HG03558 (cell line): ENCODE measurements at regions not wholly inside any gene's neighbourhood (a gene's known extent, or its start where the extent isn't known, plus 50 kb on each side); places are given as distances from the start of the nearest gene placed in this dataset.

Experiments
- ATAC-seq: cut with Tn5 transposase; IDR thresholded peaks from one replicate; pipeline ENCODE4 v1.9.1; 2021; ENCODE audit warnings: moderate number of reproducible peaks; ENCODE audit not compliant: unreplicated experiment; ENCODE audit errors: extremely low read depth

DNA sequence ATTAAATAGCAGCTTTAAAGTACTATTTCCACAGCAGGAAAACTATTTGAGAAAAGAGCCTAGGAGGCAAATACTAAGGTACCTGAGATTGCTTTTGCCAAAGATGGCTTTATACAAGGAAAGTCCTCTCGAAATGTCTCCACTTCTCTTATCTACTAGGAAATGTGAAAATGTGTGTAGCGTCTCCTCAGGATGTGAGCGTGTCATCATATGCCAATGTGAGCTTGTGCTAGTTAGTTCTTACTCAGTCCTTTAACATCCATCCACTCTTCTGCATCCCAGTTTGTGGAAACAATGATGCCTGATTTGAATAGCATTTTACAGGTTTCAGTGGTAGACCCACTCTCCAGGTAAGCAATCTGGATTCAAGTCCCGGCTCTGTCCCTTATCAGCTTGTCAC, 421.0 kb downstream of the DYNC2H1 start:
- ATAC-seq, result no peak

DNA sequence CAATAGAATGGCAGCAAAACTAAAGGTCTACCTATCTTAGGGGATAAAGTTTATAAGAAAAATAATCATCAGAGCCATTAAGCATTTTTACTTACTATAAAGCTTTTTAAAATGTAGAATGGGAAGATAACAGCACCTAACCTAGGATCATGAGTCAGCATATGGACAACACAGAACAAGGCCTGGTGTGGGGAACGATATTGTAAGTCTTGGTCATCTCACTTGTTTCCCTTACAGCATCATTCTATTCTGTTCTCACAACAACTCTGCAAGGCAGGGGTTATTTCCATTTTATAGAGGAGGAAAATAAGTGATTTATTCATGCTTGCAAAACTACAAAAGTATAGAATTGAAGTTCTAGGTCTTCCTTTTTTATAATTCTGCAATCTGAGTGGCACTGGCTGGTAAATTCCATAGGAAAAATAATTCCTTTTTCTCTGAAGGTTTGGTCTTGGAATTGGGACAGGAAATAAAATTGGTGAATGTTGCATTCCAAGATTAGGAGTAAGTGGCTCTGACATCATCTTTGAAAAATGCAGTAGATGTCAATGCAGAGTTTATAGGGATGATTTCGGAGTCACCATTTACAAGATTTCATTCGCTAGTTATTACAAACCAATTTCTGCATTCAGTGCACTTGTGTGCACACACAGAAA, 423.0 kb downstream of the DYNC2H1 start:
- no peak for ATAC-seq

DNA sequence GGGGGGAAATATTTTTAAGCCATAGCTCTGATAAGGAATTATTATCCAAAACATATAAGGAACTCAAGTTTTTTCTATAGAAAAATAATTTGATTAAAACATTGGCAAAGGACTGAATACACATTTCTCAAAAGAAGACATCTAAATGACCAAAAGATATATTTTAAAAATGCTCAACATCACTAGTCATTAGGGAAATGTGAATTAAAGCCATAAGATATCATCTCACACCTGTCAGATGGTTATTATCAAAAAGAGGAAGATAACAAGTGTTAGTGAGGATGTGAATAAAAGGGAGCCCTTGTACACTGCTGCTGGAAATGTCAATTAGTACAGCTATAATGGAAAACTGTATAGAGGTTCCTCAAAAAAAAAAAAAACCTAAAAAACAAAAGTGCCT, 425.0 kb downstream of the DYNC2H1 start:
- ATAC-seq, result no peak

DNA sequence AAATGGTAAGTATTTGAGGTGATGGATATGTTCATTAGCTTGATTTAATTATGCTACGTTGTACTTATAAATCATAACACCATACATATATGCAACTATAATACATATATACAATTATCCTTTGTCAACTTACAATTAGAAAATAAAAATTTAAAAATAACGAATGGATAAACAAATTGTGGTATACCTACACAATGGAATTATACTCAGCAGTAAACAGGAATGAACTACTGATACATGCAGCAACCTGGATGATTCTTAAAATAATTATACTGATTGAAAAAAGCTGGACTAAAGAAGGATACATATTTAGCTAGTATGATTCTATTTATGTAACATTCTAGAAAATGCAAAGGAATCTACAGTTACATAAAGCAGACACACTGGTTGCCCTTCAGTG, 425.7 kb downstream of the DYNC2H1 start:
- ATAC-seq, result no peak

DNA sequence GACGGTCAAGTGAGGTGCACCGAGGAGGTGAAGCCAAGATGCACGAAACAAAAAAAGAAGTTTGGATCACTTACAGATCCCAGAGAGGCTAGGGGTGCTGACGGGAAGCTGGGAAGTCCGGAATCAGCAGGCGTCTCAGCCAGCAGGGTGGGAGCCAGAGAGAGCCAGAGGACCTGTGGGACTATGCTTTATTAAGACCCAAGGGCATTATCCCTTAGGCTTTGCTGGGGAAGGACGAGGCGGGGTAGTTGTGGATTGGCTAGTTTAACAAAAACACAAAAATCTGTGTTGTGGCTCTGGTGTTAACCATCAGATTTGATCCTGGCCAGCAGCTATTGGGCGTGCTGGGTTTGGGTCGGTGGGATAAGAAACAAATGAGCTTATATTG, 427.1 kb downstream of the DYNC2H1 start:
- no peak for ATAC-seq

DNA sequence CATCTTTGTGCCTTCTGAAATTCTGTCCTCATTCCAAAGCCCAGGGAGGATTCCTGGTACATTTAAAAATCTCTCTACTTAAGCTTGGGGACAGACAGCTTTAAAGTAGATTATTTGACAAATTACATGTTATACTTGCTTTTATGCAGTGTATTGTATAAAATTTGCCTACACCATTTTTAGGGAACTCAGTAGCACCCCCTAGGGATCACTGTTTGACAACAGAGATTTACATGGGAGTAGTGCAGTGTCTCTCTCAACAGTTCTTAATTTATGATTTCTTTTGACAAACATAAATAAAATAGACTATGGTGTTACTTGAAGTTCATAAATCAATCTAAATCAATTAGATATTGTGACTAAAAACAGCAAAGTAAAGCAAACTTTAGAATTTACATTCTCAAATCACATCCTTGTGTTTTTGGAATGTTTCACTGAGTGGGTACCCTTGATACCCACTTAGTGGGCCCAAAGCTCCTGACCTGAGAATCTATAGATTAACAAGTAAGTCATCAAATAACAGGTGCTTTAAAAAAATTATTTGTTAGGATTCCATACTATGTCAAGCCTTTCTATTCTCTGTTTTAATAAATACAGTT, 428.8 kb downstream of the DYNC2H1 start:
- no peak for ATAC-seq

DNA sequence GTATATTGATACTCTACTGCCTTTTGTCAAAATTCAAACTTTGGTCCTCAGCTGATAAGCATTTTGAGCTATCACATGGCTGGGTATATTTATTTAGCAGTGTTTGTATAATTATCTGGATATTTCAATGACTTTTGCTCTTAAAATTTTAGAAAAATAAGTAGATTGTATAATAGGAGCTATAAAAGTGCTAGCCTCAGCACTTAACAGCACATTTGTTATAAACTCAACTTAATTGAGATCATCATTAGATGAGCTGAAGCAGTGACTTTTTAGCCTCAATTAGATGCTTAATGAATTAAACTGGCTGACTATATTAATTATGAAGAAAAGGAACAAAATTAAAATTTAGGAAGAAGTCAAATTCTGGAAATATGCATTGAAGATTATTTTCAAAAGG, 429.9 kb downstream of the DYNC2H1 start:
- ATAC-seq, result no peak

DNA sequence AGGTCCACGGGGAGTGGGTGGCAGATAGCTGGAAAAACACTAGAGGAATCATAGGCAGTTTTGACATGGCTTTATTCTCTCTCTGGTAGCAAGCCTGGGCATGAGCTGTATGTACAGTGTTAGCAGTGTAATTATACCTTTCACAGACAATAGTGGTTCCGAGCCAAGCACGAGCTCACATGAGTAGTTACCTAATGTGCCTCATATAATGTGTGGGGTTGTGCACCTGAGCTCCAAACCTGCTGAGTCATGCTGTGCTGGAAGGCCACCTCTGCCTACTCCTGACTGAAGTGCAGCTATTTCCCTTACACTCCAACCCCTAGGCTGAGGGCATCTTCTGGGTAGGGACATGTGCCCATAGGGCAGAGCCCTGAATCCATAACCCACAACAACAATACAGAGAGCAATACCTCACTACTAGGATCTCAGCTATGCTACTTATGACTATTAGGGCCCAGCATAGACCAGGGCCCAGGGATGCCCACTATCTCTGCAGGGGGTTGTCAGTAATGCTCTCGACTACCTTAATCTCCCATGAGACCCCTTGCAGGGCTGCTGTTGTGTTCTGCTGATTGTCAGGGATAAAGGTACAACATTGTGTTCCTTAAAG, 432.1 kb downstream of the DYNC2H1 start:
- ATAC-seq, result no peak

DNA sequence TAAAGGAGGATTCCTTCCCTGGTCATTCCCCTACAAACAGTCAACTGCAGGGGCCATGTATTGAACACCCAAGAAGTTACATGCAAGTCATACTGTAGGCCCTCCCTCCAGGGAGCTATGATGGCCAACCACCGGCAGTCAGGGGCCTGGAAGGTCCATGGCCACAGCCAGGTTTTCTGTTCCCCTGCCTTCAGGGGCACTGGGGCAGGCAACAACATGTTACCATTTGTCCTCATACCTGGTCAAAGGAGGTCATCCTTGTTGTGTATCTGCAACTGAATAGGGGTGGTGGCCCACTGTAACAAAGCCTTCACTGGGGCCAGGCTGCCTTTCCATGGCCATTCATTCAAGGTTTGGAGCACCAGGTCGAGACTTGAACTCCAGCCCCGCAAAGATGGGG, 433.6 kb downstream of the DYNC2H1 start:
- no peak for ATAC-seq

DNA sequence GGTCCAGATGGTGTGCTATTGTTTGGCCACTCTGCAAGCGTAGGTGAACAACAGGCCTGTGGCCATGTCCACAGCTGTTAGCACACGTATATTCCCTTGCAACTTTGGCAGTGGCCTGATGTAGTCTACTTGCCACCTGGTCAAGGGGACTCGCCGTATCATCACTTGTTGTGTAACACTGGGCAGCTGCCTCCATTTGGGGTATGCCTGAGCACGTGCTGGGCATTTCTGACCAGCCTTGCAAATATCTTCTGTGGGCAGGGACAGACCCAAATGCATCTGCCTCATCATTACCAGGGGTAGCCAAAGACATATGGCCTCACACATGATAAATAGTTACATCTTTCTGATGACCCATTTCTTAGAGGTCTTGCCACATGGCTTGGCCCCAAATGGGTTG, 434.2 kb downstream of the DYNC2H1 start:
- no peak for ATAC-seq

DNA sequence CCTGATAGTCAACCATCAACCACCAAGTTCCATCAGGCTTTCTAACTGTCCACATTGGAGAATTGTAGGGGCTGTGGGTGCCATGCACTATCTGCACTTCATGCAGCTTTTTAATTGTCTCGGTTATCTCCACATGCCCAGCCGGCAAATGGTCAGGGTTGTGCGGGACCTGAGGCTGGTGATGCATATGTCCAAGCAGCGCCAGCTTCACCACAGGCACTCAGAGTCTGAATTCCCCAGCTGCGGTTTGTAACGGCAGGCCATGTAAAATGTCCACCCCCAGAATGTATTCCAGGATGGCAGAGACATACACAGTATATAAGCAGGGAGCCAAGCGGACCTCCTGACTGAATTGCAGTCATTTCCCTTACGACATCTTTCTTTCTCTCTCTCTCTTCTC, 435.6 kb downstream of the DYNC2H1 start:
- no peak for ATAC-seq

DNA sequence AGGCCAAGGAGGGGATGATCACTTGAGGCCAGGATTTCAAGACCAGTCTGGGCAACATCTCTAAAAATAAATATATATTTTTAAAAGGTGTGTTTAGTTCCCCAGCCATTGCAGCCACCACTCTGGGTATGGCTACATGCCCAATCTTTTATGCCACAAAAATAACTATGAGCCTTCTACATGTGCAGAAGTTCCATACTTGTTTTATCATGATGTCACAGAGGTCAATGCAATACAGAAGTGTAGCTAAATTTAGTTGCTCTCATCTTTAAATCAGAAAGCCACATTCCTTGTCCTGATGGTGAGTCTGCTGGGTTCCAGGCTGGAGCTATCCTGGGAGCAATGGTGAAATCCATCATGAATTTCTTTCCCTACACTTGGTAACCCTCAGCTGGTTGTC, 436.3 kb downstream of the DYNC2H1 start:
- no peak for ATAC-seq

DNA sequence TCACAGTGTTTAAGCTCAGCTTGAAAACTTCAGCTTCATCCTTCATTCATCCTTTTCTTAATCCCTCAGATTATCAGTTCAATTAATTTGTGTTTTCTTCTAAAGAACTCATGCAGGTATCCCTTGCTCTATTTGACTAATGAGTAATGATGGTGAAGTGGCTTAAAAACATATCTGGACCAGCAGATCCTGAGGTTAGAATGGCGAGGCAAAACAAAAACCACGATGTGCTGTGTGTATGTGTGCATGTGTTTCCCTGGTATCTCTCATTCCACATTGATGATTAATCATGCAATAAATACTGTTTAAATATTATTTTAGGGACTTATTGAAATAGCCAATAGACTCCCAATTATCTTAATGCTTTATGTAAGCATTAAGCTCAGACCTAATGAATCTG, 437.0 kb downstream of the DYNC2H1 start:
- ATAC-seq, result no peak

DNA sequence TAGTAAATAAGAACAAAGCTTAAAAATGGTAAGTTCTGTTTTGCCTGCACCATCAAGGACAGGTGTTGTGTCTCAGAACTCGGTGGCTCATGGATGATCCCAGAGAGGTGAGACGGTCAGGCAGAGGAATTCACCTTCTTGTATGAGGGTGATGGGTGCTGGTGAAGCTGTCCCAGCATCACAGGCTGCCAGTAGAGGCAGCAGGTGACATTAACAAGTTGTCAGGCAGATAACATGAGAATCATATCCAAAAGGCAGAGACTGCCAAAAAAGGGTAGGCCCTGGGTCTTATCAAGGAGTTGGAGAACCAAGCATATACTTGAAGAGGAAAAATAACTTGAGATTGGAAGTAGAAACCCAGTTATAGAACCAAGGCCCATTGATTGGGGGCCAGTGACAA, 437.8 kb downstream of the DYNC2H1 start:
- no peak for ATAC-seq

DNA sequence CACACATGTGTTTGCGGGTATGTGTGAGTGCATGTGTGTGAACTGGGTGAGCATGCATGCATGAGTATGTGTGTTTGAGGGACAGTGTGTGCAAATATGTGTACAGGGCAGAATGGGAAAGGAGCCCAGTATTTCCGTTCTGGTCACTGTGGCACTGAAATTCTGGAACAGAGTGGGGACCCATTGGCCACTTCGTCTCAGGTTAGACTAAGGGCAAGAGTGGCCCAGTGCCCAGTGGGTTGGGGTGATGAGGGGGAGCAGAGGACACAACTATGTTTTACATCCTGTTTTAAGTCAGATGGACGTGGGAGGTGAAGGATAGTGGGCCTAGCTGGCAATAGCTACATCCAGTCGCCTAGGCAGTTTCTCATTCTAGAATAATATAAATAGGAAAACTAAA, 438.5 kb downstream of the DYNC2H1 start:
- no peak for ATAC-seq

DNA sequence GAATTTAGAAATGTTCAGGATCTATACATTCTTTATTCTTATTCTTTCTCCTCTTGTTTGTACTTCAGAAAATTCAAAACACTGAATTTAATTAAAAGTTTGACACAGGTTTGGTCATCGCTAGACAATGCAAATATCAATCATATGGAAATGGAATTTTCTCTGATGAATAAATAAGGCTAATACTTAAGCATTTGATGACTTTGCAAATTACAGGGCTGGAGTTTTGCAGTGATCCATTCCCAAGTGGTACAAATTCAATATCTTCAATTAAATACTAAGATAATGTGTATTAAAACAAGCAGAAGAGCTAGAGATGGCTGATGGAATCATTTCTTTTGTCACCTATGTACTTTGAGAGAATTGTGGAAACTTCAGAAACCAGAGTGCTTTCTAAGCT, 439.6 kb downstream of the DYNC2H1 start:
- no peak for ATAC-seq

DNA sequence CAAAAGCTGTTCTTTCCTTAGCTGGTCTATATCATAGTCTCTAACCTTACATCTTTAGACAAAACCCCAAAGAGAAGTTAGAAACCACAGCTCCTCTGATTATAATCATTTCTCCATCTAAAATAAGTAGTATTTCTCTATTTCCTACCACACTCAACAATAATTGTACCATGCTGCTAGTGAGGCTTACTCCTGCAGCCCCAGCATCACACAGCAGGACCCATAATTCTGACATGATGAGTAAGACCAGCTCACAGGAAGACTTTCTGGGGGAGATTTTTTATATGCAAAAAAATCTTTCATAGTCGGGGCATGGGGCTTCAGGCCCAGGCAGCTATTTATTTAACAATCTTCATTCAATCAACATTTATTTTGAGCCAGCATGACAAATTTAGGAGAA, 441.6 kb downstream of the DYNC2H1 start:
- ATAC-seq, result no peak

DNA sequence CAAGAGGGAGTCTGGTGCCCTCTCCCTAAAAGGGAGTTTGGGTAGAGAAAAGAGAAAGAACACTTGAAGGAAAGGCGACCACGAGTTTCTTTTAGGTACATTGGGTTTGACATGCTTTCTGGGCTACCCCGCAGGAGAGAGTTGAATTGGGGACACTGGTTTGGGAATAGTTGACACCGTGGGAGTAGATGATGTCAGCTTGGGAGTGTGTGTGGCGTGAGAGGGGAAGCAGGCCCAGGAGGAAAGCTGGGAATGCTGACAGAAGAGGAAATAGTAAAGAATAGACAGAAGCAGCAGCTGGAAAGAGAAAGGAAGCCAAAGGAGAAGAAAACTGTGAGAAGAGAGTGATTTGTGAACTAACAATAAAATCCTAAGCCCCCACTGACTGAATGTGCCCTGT, 442.9 kb downstream of the DYNC2H1 start:
- no peak for ATAC-seq

DNA sequence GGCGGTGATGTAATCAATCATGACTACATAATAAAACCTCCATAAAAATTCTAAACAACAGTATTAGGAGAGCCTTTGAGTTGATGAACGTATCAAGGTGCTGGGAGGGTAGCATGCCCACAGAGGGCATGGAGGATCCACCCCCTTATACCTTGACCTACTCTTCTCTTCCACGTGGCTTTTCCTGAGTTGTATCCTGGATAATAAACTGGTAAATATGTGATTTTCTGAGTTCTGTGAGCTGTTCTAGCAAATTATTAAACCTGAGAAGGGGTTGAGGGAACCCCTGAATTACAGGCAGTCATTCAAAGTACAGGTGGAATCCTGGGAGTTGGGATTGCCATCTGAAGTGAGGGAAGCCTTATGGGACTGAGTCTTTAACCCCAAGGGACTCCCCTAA, 446.9 kb downstream of the DYNC2H1 start:
- ATAC-seq, result no peak

DNA sequence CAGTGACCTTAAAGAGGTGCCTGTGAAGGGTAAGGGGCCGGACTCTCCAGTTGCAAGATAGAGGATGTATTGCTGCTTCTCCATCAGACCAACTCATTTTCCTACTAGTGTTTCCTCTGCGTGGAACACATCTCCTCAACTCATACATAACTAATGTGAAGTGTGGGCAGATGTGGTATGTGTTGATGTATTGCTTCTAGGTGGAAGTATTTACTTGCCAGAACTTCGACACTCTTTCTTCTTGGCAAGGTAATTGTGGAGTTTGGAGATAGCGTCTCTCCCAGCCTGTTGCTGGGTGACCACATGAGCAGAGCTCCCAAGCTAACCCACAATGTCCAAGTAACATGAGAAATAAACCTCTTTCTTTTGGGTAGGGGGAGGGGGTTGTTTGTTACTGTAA, 456.9 kb downstream of the DYNC2H1 start:
- no peak for ATAC-seq

DNA sequence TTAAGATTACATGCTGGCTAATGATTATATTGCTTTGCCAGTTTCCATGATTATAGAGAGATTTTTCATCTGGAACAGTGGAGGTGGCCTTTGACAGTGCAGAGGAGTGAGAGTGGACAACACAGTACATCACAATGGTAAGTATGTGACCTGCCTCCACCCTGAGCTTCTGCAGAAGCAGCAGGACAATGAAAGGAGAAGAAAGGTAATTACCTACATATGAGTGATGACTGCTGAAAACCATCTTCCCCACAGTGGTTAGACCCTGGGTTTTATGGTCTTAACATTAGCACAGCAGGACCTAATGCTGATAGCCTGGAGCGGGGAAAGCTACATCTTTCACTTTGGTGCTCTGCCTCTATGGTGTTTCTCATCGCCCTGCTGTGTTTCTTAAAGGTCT, 454.7 kb upstream of the DDI1 start:
- no peak for ATAC-seq

DNA sequence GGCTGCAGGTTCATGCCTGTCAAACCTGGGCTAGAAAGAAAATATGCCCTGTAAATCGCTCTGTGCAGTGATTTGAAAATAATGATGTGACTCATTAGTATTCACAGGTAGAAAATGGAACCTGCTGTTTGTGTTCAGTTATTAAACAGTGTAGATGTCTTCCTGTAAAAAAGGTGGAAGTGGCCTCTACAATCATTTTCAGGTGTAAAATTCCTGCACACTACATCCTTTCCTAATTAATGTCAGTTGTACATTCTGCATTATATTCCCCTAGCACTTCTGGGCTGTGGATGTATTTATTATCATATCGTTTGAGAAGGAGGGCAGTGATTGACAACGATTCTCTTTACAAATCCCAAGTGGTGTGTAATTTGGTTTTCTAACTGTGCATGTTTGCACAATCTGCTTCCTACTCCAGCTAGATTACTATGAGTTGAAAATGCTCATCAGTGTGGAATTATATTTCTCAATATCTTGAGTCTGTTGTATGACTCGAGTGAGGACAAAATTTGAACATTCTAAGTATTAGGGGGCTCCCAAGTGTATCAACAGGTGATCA, 454.0 kb upstream of the DDI1 start:
- ATAC-seq, result no peak
